ENCODE measurements at regions not wholly inside any gene's neighbourhood (a gene's known extent, or its start where the extent isn't known, plus 50 kb on each side); places are given as distances from the start of the nearest gene placed in this dataset.

DNA sequence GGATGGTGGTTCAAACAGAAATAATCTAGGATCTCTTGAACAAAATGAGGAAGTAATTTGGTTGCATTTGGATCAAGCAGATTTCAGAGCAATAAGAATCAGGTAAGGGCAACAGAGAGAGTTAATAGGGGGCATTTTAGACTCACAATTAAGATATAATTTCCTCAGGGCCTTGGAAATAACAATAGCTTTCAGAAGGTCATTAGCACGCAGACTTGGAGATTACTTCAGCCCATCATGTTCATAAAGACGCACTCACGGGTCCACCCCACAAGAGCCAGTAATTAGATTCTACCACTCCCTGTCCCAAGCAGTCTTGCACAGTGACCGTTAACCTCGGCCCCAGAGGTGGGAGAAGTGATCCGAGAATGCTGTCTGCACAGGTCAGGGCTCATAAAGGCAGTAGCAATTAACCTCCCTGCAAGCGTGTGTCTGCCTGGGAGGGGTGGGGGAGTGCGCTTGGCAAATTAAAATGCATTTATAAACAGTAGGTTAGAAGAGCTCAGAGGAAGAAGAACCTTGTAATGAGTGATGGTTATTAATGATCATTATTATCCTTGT is 125.7 kb upstream of the CCDC196 start:
- DNase-seq (ENCODE audit: low read depth in 3 of 3): no peak

DNA sequence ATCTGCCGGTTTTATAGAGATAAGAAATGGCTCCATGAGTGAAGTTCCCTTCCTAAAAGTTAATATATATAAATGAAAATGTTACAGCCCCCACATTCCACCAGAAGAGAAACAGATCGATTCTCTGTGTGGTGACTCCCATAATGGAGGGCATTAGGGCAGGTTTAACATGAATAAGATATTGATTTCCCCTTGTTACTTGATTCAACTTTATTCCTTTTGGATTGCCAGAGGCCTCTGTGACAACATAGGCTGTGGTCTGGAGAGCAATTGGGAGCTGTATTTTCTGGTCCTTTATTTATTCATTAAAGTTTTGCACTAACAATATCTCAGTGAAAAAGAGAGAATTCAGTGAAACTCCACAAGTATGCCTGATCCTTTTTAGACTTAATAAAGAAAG is 125.2 kb upstream of the CCDC196 start:
- DNase-seq (ENCODE audit: low read depth in 3 of 3): no peak

DNA sequence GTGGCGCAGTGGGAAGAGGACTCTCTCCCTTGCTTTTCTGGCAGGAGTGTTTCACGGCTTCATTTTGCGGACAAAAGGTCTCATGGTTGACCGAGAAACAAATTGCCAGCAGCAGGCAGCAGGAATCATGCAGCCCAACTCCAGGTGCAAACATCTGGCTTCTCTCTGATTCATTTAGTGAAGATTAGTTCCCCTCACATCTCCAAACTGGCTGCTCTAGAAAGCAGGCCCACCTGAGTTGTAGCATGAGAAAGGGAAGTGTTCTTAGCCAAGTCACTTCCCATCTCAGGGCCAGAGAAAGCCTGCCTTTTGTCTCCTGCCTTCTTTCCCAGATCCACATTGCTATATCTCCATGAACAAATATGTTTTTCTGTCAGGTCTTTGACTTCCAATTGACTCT is 120.8 kb upstream of the CCDC196 start:
- no peak for DNase-seq (ENCODE audit: low read depth in 3 of 3)

DNA sequence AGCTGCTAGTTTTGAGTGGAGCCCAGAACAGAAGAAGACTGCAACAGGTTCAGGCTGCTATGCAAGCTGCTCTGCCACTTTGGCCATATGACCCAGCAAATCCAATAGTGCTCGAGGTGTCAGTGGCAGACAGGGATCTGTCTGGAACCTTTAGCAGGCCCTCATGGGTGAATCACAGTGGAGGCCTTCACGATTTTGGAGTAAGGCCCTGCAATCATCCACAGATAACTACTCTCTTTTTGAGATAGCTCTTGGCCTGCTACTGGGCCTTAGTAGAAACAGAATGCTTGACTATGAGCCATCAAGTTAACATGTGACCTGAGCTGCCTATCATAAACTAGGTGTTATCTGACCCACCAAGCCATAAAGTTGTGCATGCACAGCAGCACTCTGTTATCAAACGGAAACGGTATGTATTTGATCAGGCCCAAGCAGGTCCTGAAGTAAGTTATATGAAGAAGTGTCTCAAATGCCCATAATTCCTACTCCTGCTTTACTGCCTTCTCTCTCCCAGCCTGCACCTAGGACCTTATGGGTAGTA is 116.9 kb upstream of the CCDC196 start:
- DNase-seq (ENCODE audit: low read depth in 3 of 3): no peak

DNA sequence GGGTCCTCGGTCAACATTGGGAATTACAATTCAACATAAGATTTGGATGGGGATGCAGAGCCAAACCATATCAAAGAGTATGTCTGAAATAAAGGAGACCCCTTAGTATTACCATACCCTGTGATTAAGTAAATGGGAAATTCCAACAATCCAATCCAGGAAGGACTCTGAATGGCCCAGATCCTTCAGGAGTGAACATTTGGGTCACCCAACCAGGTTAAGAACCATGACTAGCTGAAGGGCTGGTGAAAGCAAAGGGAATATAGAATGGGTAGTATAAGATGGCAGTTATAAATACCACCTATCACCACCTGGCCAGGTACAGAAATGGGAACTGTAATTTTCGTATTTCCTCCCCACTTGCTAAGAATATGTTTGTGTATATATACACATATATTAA is 114.4 kb upstream of the CCDC196 start:
- DNase-seq (ENCODE audit: low read depth in 3 of 3): no peak

DNA sequence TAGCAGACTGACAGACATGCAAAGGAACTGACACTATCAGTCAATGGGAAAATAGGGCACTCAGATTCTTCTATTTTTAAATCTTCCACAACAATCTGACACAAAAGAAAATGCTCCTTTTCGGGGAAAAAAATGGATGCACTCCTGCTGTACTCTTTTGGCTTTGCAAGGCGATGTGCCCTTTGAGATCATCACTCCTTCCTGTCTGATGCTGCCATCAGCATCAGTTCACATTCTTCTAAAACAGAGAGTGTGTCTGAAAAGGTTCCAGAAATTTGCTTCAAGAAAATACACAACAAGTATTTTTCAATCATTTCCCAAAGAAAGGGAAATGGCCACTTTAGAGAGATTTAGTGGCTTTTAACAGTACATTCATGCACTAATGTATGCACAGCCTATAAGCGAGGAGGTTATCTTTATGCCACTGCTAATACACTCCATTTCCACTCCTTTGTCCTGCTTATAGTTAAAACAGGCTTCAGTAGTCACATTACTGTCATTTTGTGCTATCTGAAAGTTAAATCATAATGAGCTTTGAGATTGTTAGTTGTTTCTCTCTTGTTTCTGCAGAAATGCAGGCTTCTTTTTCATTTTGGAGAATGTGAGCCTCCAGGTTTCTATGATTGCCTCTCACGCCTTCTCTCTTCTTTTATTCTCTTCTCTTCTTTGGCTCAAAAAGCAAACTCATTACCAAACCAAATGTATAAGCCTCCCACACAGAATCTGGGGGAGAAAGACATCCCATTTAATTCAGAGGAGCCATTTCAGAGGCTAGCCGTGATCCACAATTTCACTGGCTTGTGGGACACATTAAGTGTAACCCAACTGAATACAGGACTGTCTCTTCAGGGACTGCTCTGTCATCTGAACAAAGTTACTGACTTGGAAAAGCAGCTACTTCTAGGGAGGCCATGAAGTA is 110.9 kb upstream of the CCDC196 start:
- no peak for DNase-seq (ENCODE audit: low read depth in 3 of 3)

DNA sequence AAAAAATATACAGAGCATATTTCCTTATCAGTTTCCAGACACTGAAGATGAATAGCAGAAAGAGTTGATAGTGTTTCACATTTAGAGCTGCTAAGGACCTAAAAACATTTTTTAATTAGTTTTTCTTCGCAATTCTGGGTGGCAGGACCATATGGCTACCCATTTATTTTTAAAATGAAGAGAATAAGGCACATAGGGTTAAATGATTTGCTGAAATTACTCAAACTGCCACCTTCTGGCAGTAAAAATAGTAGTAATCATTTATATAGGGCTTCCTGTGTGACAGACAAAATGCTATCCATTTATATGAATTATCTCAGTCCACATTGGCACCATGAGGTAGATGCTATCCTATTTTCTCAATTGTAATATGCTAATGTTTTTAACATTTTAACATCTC is 108.6 kb upstream of the CCDC196 start:
- no peak for DNase-seq (ENCODE audit: low read depth in 3 of 3)

DNA sequence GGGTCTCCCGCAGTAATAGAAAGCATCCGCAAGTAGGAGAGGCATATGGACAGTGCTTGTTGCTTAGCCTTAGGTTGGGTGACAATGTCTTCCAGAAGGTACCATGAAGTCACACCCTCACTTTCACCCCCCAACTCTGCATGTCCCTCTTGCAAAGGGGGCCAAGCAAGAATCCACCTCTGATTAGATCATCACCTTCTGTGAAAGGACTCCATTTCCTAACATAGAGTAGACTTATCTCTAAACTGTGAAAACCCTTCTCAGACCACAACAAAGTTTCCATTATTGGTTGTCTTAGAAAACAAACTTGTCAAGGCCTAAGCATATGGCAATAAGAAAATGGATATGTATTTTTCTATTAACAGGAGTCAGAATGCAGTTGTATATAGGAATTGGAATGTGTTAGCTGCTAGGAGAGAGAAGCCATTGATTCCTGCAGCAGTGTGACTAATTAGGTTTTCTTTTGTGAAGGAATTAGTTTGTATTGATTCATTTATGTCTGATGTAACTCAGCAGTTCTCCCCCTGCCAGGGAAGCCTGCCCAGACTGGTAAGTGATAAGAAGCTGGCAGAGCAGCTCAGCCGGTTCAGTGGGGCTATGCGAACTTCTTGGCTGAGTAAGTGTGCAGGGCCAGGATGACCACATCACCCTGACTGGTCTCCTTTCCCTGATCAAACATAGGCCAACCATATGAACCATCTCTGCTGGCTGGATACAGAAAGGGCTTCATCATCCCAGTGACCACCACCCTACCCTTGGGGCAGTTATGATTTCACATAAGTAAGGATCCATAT is 107.3 kb upstream of the CCDC196 start:
- no peak for DNase-seq (ENCODE audit: low read depth in 3 of 3)

DNA sequence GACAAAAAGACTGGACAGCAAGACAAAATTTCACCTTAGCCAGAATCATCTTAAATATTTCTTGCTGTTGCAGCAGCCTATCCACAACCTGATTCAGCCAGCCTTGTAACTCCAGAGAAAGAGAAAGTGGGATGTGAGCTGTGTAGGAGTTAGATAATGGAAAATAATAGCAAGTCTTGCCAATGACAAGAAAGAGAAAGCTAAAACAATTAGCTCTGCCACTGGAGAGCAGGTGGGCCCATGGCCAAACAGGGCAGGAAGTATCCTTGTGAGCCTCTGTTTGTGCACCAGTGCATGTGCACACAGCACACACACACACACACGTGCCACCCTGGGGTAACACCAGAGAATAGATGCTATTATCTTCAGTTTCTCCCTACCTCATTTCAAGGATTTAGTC is 106.0 kb upstream of the CCDC196 start:
- no peak for DNase-seq (ENCODE audit: low read depth in 3 of 3)

DNA sequence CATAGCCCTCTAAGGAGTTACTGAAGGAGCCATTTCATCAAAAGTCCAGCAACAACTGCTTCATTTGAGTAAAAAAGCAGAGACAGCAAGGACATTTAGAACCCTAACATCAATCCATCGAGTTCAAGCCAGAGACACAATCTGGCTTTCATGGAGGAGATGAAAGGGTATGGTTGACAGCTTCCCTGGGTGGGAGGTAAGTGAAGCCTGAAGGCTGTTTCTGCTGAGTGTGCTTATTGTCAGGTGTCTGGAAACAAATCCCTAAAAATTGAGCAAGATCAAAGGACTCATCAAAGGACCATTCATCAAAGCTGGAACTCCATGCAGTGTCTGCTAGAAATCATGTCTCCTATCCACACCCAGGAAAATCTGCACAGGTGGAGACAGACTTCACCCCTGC is 104.4 kb upstream of the CCDC196 start:
- no peak for DNase-seq (ENCODE audit: low read depth in 3 of 3)

DNA sequence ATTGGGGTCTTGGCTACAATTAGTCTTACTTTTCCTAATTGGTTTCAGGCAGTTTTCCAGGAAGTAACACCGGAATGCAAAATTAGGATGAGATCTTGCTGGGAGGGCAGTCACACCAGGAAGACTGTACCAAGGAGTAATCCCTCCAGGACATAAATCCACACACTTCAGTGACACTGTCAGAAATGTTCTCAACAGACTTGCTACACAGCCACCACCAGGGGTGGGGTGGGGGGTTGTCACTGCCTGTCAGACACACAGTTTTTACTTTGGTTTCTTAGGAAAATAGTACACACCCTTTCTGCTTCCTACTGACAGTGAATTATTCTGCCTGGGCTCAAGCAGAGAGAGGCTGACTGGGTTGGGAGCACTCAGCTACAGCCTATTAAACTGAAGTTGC is 102.9 kb upstream of the CCDC196 start:
- DNase-seq (ENCODE audit: low read depth in 3 of 3): no peak

DNA sequence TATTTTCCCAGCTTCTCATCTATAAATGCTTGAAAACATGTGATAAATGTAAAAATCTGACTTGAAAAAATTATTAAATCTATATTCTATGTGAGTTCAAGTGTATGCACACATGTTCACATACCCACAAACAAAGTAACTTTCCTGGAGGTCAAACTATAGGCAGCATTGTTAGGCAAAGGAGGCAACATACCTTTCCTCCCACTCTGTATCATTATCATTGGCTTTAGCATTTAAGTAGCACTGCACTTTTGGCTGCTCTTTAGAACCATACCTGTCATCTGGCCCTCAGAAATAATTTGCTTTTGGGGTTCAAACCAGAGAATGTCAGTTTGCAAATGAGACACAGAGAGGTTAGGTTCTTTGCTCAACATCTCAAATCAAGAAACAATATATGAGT is 102.4 kb upstream of the CCDC196 start:
- DNase-seq (ENCODE audit: low read depth in 3 of 3): no peak

DNA sequence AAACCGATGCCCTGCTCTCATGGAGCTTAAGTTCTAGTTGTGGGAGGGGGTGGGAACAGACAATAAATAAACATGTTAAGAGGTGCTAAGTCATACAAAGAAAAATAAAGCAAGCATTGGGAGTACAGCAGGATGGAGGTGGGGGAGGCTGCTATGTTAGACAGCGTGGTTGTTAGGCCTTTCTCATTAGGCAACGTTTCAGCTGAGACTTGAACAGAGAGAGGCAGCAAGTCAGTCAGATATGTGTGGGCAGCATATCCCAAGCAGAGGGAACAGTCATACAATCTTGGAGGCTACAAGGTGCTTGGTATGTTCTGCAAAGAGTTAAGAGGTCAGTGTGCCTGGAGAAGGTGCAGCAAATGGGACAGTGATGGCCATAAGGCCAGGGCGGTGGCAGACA is 97.7 kb upstream of the CCDC196 start:
- no peak for DNase-seq (ENCODE audit: low read depth in 3 of 3)

DNA sequence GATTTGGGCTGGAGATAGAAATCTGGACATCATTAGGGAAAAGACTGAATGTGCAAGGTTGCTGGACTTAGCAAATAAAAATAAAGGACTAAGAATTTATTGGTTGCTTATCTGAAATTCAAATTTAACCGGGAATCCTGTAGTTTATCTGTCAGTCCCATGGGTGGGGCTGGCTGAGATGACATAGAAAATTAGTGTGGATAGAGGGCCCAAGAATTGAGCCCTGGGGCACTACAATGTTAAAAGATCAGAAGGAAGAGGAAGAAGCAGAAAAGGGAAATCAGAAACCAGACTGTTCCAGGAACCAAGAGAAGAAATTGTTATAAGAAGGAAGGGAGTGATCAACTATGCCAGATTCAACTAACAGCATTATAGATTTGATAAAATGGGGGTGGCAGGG is 96.7 kb upstream of the CCDC196 start:
- DNase-seq (ENCODE audit: low read depth in 3 of 3): no peak

DNA sequence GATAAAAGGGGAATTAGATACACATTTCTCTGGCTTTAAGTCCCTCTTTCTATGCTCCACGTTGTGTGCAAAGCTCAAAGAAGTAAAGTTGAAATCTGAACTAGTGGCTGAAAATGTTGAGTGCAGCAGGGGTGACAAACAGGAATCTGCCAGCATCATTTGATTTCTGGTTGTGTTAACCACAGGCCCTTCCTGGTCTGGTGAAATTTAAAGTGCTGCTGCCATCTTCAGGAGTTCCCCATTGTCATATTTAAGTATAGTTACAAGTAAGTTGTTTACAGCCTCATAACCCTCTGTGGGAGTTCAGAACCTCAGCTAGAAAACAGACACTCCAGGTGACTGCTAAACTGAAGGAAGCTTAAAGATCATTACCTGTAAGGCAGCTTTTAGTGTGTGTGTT is 90.9 kb upstream of the CCDC196 start:
- DNase-seq (ENCODE audit: low read depth in 3 of 3): no peak

DNA sequence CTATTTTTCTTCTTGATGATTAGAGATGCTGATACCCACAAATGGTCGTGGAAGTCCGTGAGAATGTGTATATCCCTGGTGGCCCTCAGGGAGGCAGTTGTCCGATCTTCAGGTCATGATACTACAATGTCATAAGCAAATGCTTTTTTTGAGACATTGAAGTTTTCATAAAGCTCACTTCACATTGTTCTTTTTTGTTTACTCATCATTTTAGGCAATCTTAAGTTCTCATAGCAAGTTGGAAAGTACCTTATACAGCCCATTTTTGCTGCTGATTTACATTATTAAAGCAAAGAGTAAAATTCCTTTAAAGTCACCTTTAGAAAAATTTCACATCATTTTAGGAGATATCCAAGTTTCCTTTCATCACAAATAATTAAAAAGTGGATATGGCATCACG is 90.0 kb upstream of the CCDC196 start:
- no peak for DNase-seq (ENCODE audit: low read depth in 3 of 3)

DNA sequence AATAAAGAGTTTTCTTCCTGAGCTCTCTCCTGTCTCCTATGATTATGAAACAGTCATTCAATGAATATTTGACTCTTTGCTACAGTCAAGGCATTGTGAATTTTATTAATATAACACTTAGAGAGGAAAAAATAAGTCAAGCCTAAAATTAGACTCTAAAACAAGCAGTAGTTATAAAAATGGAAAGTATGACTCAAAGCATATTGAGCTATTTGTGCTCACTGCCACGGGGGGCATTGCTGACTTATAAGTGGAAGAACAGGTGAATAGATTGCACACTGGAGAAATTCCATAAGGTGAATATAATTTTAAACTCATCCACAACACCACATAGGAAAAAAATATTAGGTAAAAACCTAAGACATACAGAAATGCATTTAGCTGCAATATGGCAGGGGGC is 87.7 kb upstream of the CCDC196 start:
- DNase-seq (ENCODE audit: low read depth in 3 of 3): no peak

DNA sequence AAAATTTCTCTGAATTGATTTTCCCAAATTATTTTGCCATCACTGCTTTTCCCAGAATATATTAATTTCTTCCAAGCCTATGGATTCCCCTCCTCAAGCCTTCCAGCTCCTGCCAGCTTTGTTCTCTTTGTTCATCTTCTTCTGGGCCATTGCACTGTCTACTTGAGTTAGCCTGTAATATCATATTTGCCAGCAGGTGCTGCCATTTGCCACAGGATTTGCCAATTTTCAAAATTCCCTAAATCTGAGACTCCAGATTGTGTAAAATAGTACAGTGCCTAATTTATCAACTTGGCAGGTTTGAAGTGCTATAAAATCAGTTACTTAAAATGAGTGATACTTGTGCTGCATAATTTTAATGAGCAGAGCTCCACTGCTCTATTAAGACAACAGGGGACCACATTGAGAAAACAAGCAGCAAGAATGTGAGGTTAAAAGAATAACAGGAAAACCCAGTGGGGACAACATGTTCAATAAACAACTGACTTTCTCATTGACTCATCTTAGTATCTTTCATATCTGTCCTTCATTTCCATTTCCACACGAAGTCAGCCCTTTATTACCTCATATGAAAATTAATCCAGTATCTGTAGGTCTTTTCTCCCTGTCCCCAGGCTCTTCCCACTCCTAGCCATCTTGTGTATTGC is 84.6 kb upstream of the CCDC196 start:
- no peak for DNase-seq (ENCODE audit: low read depth in 3 of 3)

DNA sequence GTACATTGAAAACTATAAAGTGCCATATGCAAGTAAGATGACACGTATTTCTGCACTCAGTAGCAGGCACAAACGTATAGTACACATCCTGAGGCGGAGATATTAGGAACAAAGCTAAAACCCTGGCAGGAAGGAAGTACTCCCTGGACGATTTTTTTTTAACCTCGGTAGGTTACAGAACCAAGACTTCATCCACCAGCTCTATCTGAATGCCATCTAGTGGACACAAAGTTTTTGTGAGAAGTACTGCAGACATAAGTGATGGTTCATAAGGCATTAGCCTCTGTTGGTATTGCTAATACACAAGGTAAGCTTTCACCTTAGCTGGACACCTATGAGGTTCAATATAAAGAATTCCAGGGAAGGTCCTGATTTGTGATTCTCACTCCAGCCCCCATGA is 83.0 kb upstream of the CCDC196 start:
- DNase-seq (ENCODE audit: low read depth in 3 of 3): no peak

DNA sequence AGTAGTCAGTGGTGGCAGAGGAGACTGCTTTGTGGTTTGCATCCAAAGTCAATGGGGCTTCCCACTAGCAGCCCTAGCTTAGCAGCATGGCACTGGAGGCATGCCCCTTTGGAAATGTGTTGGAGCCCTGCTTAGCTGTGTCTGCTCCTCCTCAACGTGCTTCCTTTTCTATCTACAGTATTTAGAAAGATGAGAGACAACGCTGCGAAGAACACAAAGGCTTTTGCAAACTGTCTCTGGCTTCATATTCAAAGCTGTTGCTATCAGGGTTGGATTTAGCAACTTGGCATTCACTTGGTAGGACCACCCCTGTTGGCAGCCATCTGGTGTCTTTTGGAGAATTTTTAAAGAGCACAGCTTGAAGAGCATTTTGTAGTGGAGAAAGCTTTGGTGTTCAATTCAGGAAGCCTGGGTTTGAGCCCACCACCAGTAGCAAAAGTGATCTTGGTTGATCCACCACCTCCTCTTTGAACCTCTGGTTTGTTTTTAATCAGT is 82.1 kb upstream of the CCDC196 start:
- DNase-seq (ENCODE audit: low read depth in 3 of 3): no peak

DNA sequence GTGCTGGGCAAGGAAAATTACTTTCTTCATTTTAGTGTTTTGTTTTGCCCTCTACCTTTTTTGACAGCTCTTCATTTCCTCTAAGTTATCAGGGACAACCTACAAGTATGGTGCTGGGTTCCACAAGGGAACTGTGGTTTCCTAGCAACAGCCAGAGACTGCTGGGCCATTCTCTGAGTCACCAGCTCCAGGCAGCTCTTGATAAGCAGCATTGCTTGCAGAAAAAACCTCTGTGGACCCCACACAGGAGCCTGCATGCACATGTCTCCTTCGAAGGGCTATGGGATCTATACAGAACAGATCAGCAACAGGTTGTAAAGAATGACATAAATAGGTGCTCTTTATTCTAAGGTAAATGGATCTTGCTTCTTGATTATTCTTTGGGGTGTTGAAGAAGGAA is 81.0 kb upstream of the CCDC196 start:
- DNase-seq (ENCODE audit: low read depth in 3 of 3): no peak

DNA sequence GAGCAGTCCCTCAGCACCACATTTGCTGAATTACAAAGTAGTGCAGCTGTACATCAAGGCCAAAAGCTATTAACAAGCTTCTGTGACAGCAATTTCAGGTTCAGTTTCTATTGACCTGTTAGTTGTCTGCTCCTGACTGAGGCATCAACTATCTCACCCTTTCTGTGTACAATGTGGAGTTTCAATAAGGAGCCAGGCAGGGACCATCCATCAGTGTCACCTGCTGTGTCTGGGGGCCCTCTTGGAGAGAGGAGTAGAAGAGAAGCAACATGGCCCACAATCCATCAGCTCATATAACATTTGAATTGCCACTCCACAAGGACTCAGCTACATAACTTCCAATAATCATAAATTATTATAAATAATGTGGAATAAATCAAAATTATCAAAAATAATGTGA is 72.3 kb upstream of the CCDC196 start:
- no peak for DNase-seq (ENCODE audit: low read depth in 3 of 3)
